HFF-Myc (cell line): ENCODE measurements at regions not wholly inside any gene's neighbourhood (a gene's known extent, or its start where the extent isn't known, plus 50 kb on each side); places are given as distances from the start of the nearest gene placed in this dataset.
A peak's percentile ranks its signal among the peaks of the same experiment; 100 is the strongest.
"Not testable (repeated sequence)": the region's sequence is repeated elsewhere in the genome, so short reads cannot be mapped to it uniquely, and the experiment has no call there.

Source experiments
- DNase-seq: peaks from one replicate; pipeline ENCODE4 v3.0.0-alpha.2; 2011; ENCODE audit warnings: low read depth; ENCODE audit errors: extremely low read depth
- H3K4me3 ChIP-seq: replicated peaks from 2 replicates; pipeline ENCODE4 v1.5.1; 2011; ENCODE audit warnings: low read depth, mild to moderate bottlenecking, control low read depth, low read length
- CTCF ChIP-seq: IDR thresholded peaks from 2 replicates; pipeline ENCODE4 v1.5.1; 2012; ENCODE audit warnings: mild to moderate bottlenecking, low read depth, low read length, control low read depth; ENCODE audit errors: missing control alignments

DNA sequence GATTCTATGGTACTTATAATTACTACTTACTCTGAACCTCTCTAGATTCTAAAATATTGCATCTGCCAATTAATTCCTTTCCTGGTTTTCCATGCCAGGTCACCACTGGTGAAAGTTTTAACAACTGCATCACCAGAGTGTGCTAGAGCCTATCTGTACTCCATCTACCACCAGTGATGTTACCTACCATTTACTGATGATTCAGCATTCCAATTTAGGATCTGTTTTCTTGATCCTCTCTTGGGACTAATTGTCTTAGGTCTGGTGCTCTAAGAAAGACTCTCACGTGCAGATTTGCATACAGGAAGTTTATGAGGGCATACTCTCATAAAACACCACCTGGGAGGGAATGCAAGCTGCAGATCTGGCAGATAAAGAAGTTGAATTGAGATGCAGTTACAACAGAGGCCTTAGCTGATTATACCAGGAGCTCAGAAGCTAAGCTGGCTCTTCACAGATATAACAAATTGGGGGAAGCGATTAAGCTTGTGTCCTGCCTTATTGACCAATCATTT lies 347.6 kb upstream of the VRK2 start:
- no peak for DNase-seq
- TF ChIP-seq CTCF = no peak
- H3K4me3 ChIP-seq = no peak overlapping the region

GRCh38 chr2:57701391-57701791 lies 345.2 kb upstream of the VRK2 start:
- H3K4me3 ChIP-seq = no peak overlapping the region
- TF ChIP-seq CTCF = no peak
- no peak for DNase-seq

DNA sequence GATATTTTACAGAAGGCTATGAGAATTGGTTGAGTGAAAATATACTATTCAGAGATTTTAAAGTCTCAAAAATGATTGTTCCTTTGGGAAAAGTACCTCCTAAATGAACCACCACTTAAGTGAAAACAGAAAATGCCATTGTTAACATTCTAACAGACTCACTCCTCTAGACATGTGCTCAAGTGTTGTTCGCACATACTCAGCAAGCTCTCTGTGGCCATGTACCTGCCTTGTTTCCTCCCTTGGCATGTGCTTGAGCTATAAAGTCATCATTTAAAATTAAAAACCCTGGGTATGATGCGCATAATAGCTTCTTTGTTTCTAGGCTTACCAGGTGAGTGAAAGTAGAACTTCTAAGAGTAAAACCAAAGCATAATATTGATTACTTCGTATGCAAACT lies 343.2 kb upstream of the VRK2 start:
- no peak overlapping the region for H3K4me3 ChIP-seq
- DNase-seq = no peak
- no peak for TF ChIP-seq CTCF

- H3K4me3 ChIP-seq, DNase-seq: not testable (repeated sequence)
These were observed 338.8 kb upstream of the VRK2 start for GRCh38 chr2:57707794-57708193.

- no peak overlapping the region for H3K4me3 ChIP-seq
- TF ChIP-seq CTCF = no peak
- no peak for DNase-seq
These were observed 334.6 kb upstream of the VRK2 start for GRCh38 chr2:57711991-57712390.

- H3K4me3 ChIP-seq = no peak overlapping the region
- peak; percentile 27 for DNase-seq
- peak; percentile 78 for TF ChIP-seq CTCF
These were observed 325.6 kb upstream of the VRK2 start for GRCh38 chr2:57720728-57721627.

GRCh38 chr2:57725337-57725947 lies 321.2 kb upstream of the VRK2 start:
- no peak for TF ChIP-seq CTCF
- DNase-seq = no peak

More at GRCh38 chr2:57725337-57725947, 321.2 kb upstream of the VRK2 start:
- no peak overlapping the region for H3K4me3 ChIP-seq
